Osteocyte (in vitro differentiated cells): ENCODE measurements at regions not wholly inside any gene's neighbourhood (a gene's known extent, or its start where the extent isn't known, plus 50 kb on each side); places are given as distances from the start of the nearest gene placed in this dataset.
"Not testable (repeated sequence)": the region's sequence is repeated elsewhere in the genome, so short reads cannot be mapped to it uniquely, and the experiment has no call there.

Experiments used
- DNase-seq: peaks from one replicate; pipeline ENCODE4 v3.0.0; 2021; ENCODE audit warnings: mixed read lengths; ENCODE audit not compliant: unreplicated experiment; ENCODE audit errors: extremely low spot score
- H3K27ac Mint-ChIP-seq: one replicate; pipeline ENCODE4 v1.8.0; 2021; ENCODE audit warnings: mild to moderate bottlenecking, mixed read lengths; ENCODE audit not compliant: unreplicated experiment
- H3K27me3 Mint-ChIP-seq: one replicate; pipeline ENCODE4 v1.8.0; 2021; ENCODE audit warnings: mixed read lengths; ENCODE audit not compliant: unreplicated experiment
- H3K36me3 Mint-ChIP-seq: one replicate; pipeline ENCODE4 v1.8.0; 2021; ENCODE audit warnings: mixed read lengths; ENCODE audit not compliant: unreplicated experiment
- H3K4me1 Mint-ChIP-seq: one replicate; pipeline ENCODE4 v1.8.0; 2021; ENCODE audit warnings: mixed read lengths; ENCODE audit not compliant: unreplicated experiment
- H3K4me3 Mint-ChIP-seq: one replicate; pipeline ENCODE4 v1.8.0; 2021; ENCODE audit warnings: mild to moderate bottlenecking, moderate library complexity, mixed read lengths; ENCODE audit not compliant: unreplicated experiment
- H3K9me3 Mint-ChIP-seq: one replicate; pipeline ENCODE4 v1.8.0; 2021; ENCODE audit warnings: mixed read lengths; ENCODE audit not compliant: unreplicated experiment
- CTCF ChIP-seq: fragments of 200-600 bp; sonication (generic); IDR thresholded peaks from 2 replicates; pipeline ENCODE4 v1.5.0; 2021; ENCODE audit warnings: antibody characterized with exemption, mild to moderate bottlenecking, moderate library complexity

- Mint-ChIP-seq H3K27ac (no peak overlapping the region), H3K27me3 (no peaks in the 10 kb centered on the region), H3K4me1 (no peaks in the 10 kb centered on the region), H3K36me3 (no peaks in the 10 kb centered on the region), H3K4me3 (no peak overlapping the region), H3K9me3 (no peaks in the 10 kb centered on the region)
- no peak for DNase-seq
- TF ChIP-seq CTCF = no peak
Observed at GRCh38 chr16:11417487-11417886, 72.2 kb downstream of the RMI2 start.

GRCh38 chr16:11418506-11418905, 73.2 kb downstream of the RMI2 start:
- DNase-seq = no peak
- Mint-ChIP-seq H3K4me1 (no peaks in the 10 kb centered on the region), H3K4me3 (no peak overlapping the region)

GRCh38 chr16:11420067-11420466, 74.8 kb downstream of the RMI2 start:
- H3K4me1 Mint-ChIP-seq, DNase-seq, H3K4me3 Mint-ChIP-seq, H3K36me3 Mint-ChIP-seq, H3K27ac Mint-ChIP-seq, H3K9me3 Mint-ChIP-seq, H3K27me3 Mint-ChIP-seq: not testable (repeated sequence)

More at GRCh38 chr16:11418506-11418905, 73.2 kb downstream of the RMI2 start:
- Mint-ChIP-seq H3K9me3 (no peaks in the 10 kb centered on the region), H3K27ac (no peak overlapping the region), H3K27me3 (no peaks in the 10 kb centered on the region), H3K36me3 (no peaks in the 10 kb centered on the region)
- TF ChIP-seq CTCF = no peak

GRCh38 chr16:11420895-11421294, 75.6 kb downstream of the RMI2 start:
- Mint-ChIP-seq H3K4me3 (no peak overlapping the region), H3K27me3 (peaks cover 4% of the 10 kb centered on the region), H3K27ac (no peak overlapping the region), H3K36me3 (no peaks in the 10 kb centered on the region), H3K9me3 (no peaks in the 10 kb centered on the region), H3K4me1 (no peaks in the 10 kb centered on the region)
- no peak for TF ChIP-seq CTCF
- no peak for DNase-seq

- Mint-ChIP-seq H3K4me3 (no peak overlapping the region), H3K4me1 (no peaks in the 10 kb centered on the region), H3K9me3 (no peaks in the 10 kb centered on the region), H3K27me3 (peaks cover 4% of the 10 kb centered on the region), H3K36me3 (no peaks in the 10 kb centered on the region), H3K27ac (no peak overlapping the region)
- no peak for TF ChIP-seq CTCF
- DNase-seq = no peak
Observed at GRCh38 chr16:11422381-11423314, 77.4 kb downstream of the RMI2 start.
